ENCODE measurements at regions not wholly inside any gene's neighbourhood (a gene's known extent, or its start where the extent isn't known, plus 50 kb on each side); places are given as distances from the start of the nearest gene placed in this dataset.

- H3K79me2 ChIP-seq (ENCODE audit: control insufficient read depth, insufficient read depth, low read length), result no peaks in the 10 kb centered on the region
- ChIA-PET CTCF (ENCODE audit: low intra/inter-chr PET ratio) (interaction anchor here (0.9 to 2.1 kb wide), 4 partner anchors 279 to 464 kb away, joined by 3 to 17 read pairs (median 6); no protein-coding TSS in a partner anchor), POLR2A (no interaction called here)
- H3K36me3 ChIP-seq (ENCODE audit: control insufficient read depth, insufficient read depth, low read length), result no peaks in the 10 kb centered on the region
- peak; percentile 88 for FAIRE-seq
- H3K4me1 ChIP-seq (replicated peaks in 1 of 2; ENCODE audit: control insufficient read depth in 2 of 2, insufficient read depth in 2 of 2, low read length in 2 of 2), result no peaks in the 10 kb centered on the region
- no peaks in the 10 kb centered on the region for H3K9me1 ChIP-seq (ENCODE audit: control insufficient read depth, insufficient read depth, low read length)
- H3K27ac ChIP-seq (ENCODE audit: extremely low read depth, low read depth, low read length), result no peak overlapping the region
- H4K20me1 ChIP-seq (replicated peaks; ENCODE audit: control insufficient read depth, insufficient read depth, low read length), result no peaks in the 10 kb centered on the region
- intact Hi-C loops (cut with micrococcal nuclease) (loop anchor here (1.0 to 5.0 kb wide), 3 partner anchors 76 to 414 kb away; no protein-coding TSS in a partner anchor), in situ Hi-C loops (cut with MboI) (loop anchor here (25.0 kb wide), 1 partner anchor 409 kb away; the partner anchor contains the start of gene FAXC)
- H3K4me2 ChIP-seq (ENCODE audit: insufficient read depth, low read length), result no peak overlapping the region
- no peak overlapping the region for H2AFZ ChIP-seq (ENCODE audit: low read depth, low read length)
- ATAC-seq, result peak; percentile 93
- 0% methylated on average over 6 of the region's 6 CpGs for WGBS (ENCODE audit: insufficient coverage, low coverage, missing lambda C conversion rate)
- peak; percentile 38 to 74 (median 41) for DNase-seq (ENCODE audit: extremely low read depth in 1 of 4, low spot score in 3 of 4)
- no TSS peak for BruUV-seq (replicated peaks)
- H3K9ac ChIP-seq (ENCODE audit: insufficient read depth in 1 of 2, low read depth in 2 of 2, low read length in 2 of 2), result no peak overlapping the region
- H3K4me3 ChIP-seq, result no peak overlapping the region
- no peaks in the 10 kb centered on the region for H3K27me3 ChIP-seq (ENCODE audit: control insufficient read depth in 2 of 2, insufficient read depth in 2 of 2, low read length in 2 of 2)
- no peaks in the 10 kb centered on the region for H3K9me3 ChIP-seq (replicated peaks; ENCODE audit: control insufficient read depth, insufficient read depth, low read depth, low read length)
- TF ChIP-seq KHSRP (IDR thresholded peaks at IDR 0.05) (no peak), KLF6 (CRISPR knock-in tag; IDR thresholded peaks at IDR 0.05; ENCODE audit: borderline replicate concordance) (no peak), NFXL1 (CRISPR knock-in tag; IDR thresholded peaks at IDR 0.05) (no peak), SUPT5H (IDR thresholded peaks at IDR 0.05) (no peak), YY1 (IDR thresholded peaks at IDR 0.05; ENCODE audit: borderline replicate concordance in 1 of 3, control insufficient read depth in 1 of 3, extremely low read depth in 1 of 3, insufficient read depth in 3 of 3, insufficient read length in 1 of 3, insufficient replicate concordance in 2 of 3, low read depth in 1 of 3, low read length in 2 of 3) (no peak), CTCF (IDR thresholded peaks at IDR 0.05 in 2 of 3, conservative IDR thresholded peaks at IDR 0.05 in 1 of 3; ENCODE audit: insufficient read depth in 2 of 3, low read depth in 1 of 3, low read length in 3 of 3) (peak; percentile 68 to 81 (median 80)), MXI1 (IDR thresholded peaks at IDR 0.05; ENCODE audit: low read depth, low read length) (no peak), CEBPG (CRISPR knock-in tag; IDR thresholded peaks at IDR 0.05) (no peak), CEBPG (tag; conservative IDR thresholded peaks at IDR 0.05 in 1 of 2, IDR thresholded peaks at IDR 0.05 in 1 of 2) (peak in 1 of 2 experiments; percentile 42; a peak in 2 of 4 replicates), UBTF (IDR thresholded peaks at IDR 0.05; ENCODE audit: borderline replicate concordance in 1 of 2, low read depth in 2 of 2, low read length in 2 of 2) (no peak), ARID1B (IDR thresholded peaks at IDR 0.05) (no peak), CEBPB (tag; IDR thresholded peaks at IDR 0.05) (peak; percentile 67), PHTF2 (CRISPR knock-in tag; IDR thresholded peaks at IDR 0.05) (no peak), POLR2AphosphoS5 (IDR thresholded peaks at IDR 0.05; ENCODE audit: control insufficient read depth, insufficient read depth, low read depth, low read length) (no peak), DEAF1 (CRISPR knock-in tag; IDR thresholded peaks at IDR 0.05) (peak; percentile 64), ZNF316 (IDR thresholded peaks at IDR 0.05) (no peak)
Measured at GRCh38 chr6:99746261-99746895, 139.7 kb downstream of the PRDM13 start.

Data from K562 (cell line).